B cell (primary cell): ENCODE measurements at regions not wholly inside any gene's neighbourhood (a gene's known extent, or its start where the extent isn't known, plus 50 kb on each side); places are given as distances from the start of the nearest gene placed in this dataset.

Experiments used
- CTCF ChIP-seq: fragments of 200-600 bp; IDR thresholded peaks from one replicate; pipeline ENCODE4 v1.8.0; 2022; ENCODE audit warnings: antibody characterized with exemption, mild to moderate bottlenecking
- EZH2 ChIP-seq: IDR thresholded peaks from 2 replicates; pipeline ENCODE4 v1.6.1; 2012; ENCODE audit warnings: borderline replicate concordance, low read depth, mild to moderate bottlenecking, moderate library complexity, low read length; ENCODE audit not compliant: insufficient read depth, poor library complexity, severe bottlenecking

DNA sequence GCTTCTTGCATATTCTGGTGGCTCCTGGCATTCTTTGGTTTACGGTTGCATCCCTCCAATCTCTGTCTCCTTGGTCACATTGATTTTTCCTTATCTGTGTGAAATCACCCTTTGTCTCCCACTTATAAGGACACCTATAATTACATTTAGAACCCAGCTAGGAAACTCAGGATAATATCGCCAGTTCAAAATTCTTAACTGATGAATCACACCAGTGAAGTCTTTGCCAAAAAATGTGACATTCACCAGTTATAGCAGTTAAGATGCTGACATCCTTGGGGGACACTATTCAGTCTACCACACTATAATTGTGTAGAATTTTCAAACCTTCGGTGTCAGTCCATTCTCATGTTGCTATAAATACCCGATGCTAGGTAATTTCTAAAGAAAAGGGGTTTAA, 320.2 kb downstream of the TMX3 start:
- TF ChIP-seq CTCF (no peak), EZH2 (no peak)
